B cell (primary cell): ENCODE measurements at regions not wholly inside any gene's neighbourhood (a gene's known extent, or its start where the extent isn't known, plus 50 kb on each side); places are given as distances from the start of the nearest gene placed in this dataset.

ENCODE experiments used
- CTCF ChIP-seq: fragments of 200-600 bp; IDR thresholded peaks from one replicate; pipeline ENCODE4 v1.8.0; 2022; ENCODE audit warnings: antibody characterized with exemption, mild to moderate bottlenecking
- EZH2 ChIP-seq: IDR thresholded peaks from 2 replicates; pipeline ENCODE4 v1.6.1; 2012; ENCODE audit warnings: borderline replicate concordance, low read depth, mild to moderate bottlenecking, moderate library complexity, low read length; ENCODE audit not compliant: insufficient read depth, poor library complexity, severe bottlenecking

DNA sequence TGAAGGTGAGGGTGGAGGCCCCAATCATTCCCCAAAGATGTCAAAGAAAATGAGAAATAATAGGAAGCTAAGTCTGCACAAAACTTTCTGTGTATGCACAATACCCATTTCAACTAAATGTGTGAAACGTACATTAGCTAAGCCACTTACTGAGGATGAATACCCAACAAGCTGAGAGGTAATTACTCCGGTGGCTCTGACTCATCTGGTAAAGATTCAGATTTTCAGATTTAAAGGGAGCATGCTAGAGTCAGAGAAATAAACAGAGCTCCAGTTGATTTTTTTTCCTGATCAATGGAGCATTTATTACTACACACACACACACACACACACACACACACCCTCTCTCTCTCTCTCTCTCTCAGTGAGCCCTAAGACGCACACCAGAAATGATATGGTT is 194.8 kb upstream of the ARGLU1 start:
- TF ChIP-seq CTCF, result no peak
- no peak for TF ChIP-seq EZH2
